Tibial nerve (tissue), 4 donors: ENCODE measurements at regions not wholly inside any gene's neighbourhood (a gene's known extent, or its start where the extent isn't known, plus 50 kb on each side); places are given as distances from the start of the nearest gene placed in this dataset.

Experiments
- DNase-seq, 2 donors: peaks; one replicate each; pipeline ENCODE4 v3.0.0-alpha.2; 2019; ENCODE audit warnings: low spot score in 2 of 2
- H3K27ac ChIP-seq, 4 donors: fragments of 200-600 bp; sonication (generic) in 3 of 4; one replicate each; pipeline ENCODE4 v1.5.1; 2017 to 2019; ENCODE audit warnings: mild to moderate bottlenecking in 1 of 4
- H3K27me3 ChIP-seq, 2 donors: fragments of 200-600 bp; sonication (generic) in 1 of 2; one replicate each; pipeline versions ENCODE4 v1.5.1 to v1.6.0; 2017 to 2019
- H3K36me3 ChIP-seq, 3 donors: fragments of 200-600 bp; sonication (generic); one replicate each; pipeline ENCODE4 v1.5.1; 2018 to 2019
- H3K4me1 ChIP-seq, 4 donors: fragments of 200-600 bp; sonication (generic) in 3 of 4; one replicate each; pipeline ENCODE4 v1.5.1; 2017 to 2019
- H3K4me3 ChIP-seq, 4 donors: fragments of 200-600 bp; sonication (generic) in 3 of 4; one replicate each; pipeline ENCODE4 v1.5.1; 2017 to 2019; ENCODE audit warnings: mild to moderate bottlenecking in 1 of 4, moderate library complexity in 1 of 4
- H3K9me3 ChIP-seq, 4 donors: fragments of 200-600 bp; sonication (generic) in 3 of 4; one replicate each; pipeline ENCODE4 v1.5.1; 2017 to 2019
- CTCF ChIP-seq, 5 experiments: fragments of 200-600 bp in 3 of 5; fragments of 450-650 bp in 2 of 5; sonication (generic) in 3 of 5; IDR thresholded peaks; one replicate each; pipeline ENCODE4 v1.5.1; 2016 to 2019; ENCODE audit warnings: antibody characterized with exemption in 5 of 5, mild to moderate bottlenecking in 3 of 5, moderate library complexity in 2 of 5
- EP300 ChIP-seq, 2 donors: sonication (generic); formaldehyde crosslinking; IDR thresholded peaks; one replicate each; pipeline ENCODE4 v1.6.1; 2017; ENCODE audit warnings: antibody characterized with exemption in 2 of 2, mild to moderate bottlenecking in 1 of 2
- POLR2A ChIP-seq, 2 donors: fragments of 450-650 bp; IDR thresholded peaks; one replicate each; pipeline ENCODE4 v1.6.1; 2017; ENCODE audit warnings: antibody characterized with exemption in 2 of 2, mild to moderate bottlenecking in 2 of 2, moderate library complexity in 2 of 2
- WGBS, 2 donors: methylation state at CpG; one replicate each; pipeline ENCODE4 v1.1.5; 2018; 5-methylcytosine and 5-hydroxymethylcytosine counted together

DNA sequence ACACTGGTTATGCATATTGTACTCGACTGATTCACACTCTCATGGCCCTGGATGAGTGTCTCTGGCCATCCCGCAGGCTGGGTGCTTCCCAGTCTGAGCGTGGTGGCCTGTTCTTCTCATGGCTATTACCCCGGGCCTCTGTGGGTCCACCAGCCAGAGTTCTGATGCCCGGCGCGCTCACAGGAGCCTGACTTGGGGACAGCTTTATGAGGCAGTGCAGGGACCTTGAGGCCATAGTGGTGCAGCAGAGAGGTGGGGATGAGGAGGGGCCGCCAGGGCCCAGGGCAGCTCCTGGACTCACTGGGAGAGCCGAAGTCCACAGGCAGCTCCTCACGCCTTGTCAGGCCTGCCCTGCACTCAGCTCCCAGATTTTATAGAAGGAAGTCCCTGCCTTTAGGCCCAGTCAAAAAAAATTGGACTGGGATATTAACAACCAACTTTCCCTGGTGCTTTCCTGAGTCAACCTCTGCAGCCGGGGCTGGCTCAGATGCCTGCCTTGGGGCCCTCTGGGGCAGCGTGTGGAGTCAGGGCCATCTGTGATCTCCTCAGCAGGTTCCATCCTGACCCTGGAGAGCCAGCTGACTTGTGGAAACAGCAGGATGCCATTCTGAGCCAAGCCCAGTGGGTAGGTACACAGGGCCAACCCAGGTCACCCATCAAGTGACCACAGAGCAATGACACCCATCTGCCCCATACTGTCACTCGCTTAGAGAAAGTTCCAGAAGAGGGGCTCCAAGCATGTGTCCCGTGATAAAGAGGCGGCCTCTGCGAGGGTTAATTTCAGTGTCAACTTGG lies 89.4 kb upstream of the DIO3 start:
- H3K9me3 ChIP-seq: peaks cover 0 to 5% (median 0%) of the 10 kb centered on the region in 4 donors
- H3K27me3 ChIP-seq: no peaks in the 10 kb centered on the region
- H3K36me3 ChIP-seq: no peaks in the 10 kb centered on the region
- WGBS, 2 donors: 89 to 92% methylated on average over 13 to 16 of the region's 16 CpGs
- peaks cover 0 to 11% (median 0%) of the 10 kb centered on the region in 4 donors for H3K4me1 ChIP-seq
- TF ChIP-seq EP300 (IDR thresholded peaks at IDR 0.05) (no peak), POLR2A (IDR thresholded peaks at IDR 0.05) (no peak), CTCF (IDR thresholded peaks at IDR 0.05) (no peak)
- no peak for DNase-seq
- no peak overlapping the region for H3K4me3 ChIP-seq
- H3K27ac ChIP-seq: no peak overlapping the region

DNA sequence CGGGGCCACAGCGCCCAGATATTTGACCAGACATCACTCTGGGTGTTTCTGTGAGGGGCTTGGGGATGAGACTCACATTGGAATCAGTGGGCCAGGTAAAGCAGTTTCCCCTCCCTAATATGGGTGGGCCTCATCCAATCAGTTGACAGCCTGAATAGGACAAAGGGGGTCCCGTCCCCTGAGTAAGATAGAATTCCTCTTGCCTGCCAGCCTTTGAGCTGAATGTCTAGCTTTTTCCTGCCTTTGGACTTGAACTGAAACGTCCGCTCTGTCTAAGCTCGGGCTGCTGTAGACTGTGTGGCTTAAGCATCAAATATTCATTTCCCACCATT lies 88.8 kb upstream of the DIO3 start:
- Histone ChIP-seq H3K27me3 (no peaks in the 10 kb centered on the region), H3K4me1 (peaks cover 0 to 11% (median 0%) of the 10 kb centered on the region in 4 donors), H3K27ac (no peak overlapping the region), H3K36me3 (no peaks in the 10 kb centered on the region), H3K9me3 (peaks cover 0 to 5% (median 0%) of the 10 kb centered on the region in 4 donors), H3K4me3 (no peak overlapping the region)
- TF ChIP-seq EP300 (IDR thresholded peaks at IDR 0.05) (no peak), CTCF (IDR thresholded peaks at IDR 0.05) (no peak), POLR2A (IDR thresholded peaks at IDR 0.05) (no peak)
- WGBS, 2 donors: 72 to 90% methylated on average over 6 of the region's 6 CpGs
- no peak for DNase-seq

DNA sequence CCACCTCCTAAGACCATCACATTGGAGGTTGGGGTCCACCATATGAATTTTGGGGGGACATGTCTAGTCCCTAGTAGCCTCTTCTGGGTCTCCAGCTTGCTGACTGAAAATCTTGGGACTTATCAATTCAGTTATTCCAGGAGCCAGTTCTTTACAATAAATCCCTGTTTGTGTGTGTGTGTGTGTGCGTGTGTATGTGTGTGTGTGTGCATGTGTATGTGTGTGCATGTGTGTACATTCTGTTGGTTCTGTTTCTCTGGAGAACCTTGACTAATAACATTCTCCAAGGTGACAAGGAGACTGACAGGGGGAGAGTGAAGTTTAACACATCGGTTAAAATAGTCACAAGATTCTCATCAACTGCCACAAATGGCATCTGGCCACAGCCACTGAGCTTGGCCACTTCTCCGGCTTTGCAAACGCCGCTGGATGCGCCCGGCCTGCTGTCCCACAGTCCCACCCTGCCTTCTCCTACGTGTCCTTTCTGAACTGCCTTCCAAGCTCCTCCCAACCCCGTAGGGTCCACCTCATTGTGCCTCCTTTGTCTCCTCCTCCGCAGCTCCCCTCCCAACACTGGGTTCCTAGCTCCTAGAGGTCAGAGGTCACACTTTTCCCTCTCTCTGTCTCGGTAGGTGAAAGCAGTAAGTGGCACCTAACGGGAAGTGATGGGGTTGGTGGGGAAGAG lies 88.1 kb upstream of the DIO3 start:
- no peak for DNase-seq
- Histone ChIP-seq H3K9me3 (peaks cover 0 to 6% (median 0%) of the 10 kb centered on the region in 4 donors), H3K36me3 (no peaks in the 10 kb centered on the region), H3K27ac (no peak overlapping the region), H3K4me1 (peaks cover 0 to 11% (median 0%) of the 10 kb centered on the region in 4 donors), H3K4me3 (no peak overlapping the region), H3K27me3 (no peaks in the 10 kb centered on the region)
- TF ChIP-seq EP300 (IDR thresholded peaks at IDR 0.05) (no peak), POLR2A (IDR thresholded peaks at IDR 0.05) (no peak), CTCF (IDR thresholded peaks at IDR 0.05) (no peak)
- WGBS, 2 donors: 73 to 74% methylated on average over 12 of the region's 12 CpGs

DNA sequence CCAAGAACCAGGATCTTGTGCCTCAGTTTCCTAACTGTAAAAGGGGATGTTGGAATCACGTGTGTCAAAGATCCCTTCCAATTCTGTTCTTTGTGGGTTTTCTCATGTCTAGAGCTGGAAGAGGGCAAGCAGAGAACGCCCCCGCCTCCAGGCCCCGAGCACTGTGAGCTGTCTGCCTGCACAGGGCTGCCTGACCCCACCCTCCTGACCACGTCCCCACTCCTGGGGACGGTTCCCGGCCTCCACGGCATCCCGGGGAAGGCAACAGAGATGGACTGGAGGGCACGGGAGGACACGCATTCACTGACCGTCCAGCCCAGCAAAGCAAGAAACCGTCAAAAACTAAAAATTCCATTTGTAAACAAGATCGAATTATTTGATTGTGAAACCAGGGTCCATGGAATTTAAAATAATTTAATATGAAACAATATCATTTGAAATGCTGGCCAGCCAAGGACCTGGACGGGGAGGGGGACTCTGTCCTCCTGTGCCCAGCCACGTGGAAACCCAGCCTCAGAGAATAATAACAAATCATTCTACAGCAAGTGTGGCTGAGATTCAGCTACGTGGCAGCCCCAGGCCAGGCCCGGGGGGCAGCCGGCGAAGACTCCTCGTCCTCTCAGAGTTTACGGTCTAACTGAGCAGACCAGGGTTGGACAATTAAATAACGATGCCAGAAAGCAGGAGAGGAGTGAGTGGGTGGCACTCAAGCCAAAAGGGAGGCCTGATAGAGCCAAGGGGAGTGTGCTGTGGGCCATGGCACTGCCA lies 87.3 kb upstream of the DIO3 start:
- no peak for DNase-seq
- Histone ChIP-seq H3K27ac (no peak overlapping the region), H3K9me3 (peaks cover 0 to 9% (median 0%) of the 10 kb centered on the region in 4 donors), H3K27me3 (no peaks in the 10 kb centered on the region), H3K4me3 (no peak overlapping the region), H3K36me3 (no peaks in the 10 kb centered on the region), H3K4me1 (peaks cover 0 to 11% (median 0%) of the 10 kb centered on the region in 4 donors)
- 61 to 69% methylated on average over 23 of the region's 23 CpGs for WGBS, 2 donors
- TF ChIP-seq CTCF (IDR thresholded peaks at IDR 0.05) (no peak), POLR2A (IDR thresholded peaks at IDR 0.05) (no peak)
